ENCODE measurements at regions not wholly inside any gene's neighbourhood (a gene's known extent, or its start where the extent isn't known, plus 50 kb on each side); places are given as distances from the start of the nearest gene placed in this dataset.

DNA sequence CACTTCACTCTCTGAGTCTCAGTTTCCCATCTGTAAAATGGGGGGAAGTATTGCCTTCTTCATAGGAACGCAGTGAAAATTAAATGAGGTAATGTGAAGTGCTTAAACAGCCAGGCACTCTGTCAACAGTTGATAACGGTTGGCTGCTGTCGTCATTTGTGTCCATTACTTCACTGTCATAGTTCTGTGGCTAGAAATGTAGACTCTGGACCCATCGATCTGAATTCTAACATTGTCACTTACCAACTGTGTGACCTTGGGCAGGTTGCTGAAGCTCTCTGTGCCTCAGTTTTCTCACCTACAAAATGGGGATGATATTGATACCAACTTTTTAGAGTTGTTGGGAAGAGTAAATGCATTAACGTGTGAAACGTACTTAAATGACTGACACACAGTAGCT is 152.6 kb downstream of the PTPRU start:
- WGBS, result 68% methylated on average over 6 of the region's 6 CpGs

GRCh38 chr1:29388170-29388569 is 151.8 kb downstream of the PTPRU start:
- Histone ChIP-seq H3K9me3 (ENCODE audit: control insufficient read depth in 4 of 4, low read length in 3 of 4) (no peaks in the 10 kb centered on the region), H3K4me1 (ENCODE audit: control insufficient read depth in 4 of 4, insufficient read depth in 4 of 4, low read length in 3 of 4) (no peaks in the 10 kb centered on the region), H3K27ac (ENCODE audit: low read depth in 1 of 2, low read length in 2 of 2) (no peak overlapping the region), H3K36me3 (ENCODE audit: control insufficient read depth in 4 of 4, insufficient read depth in 3 of 4, low read depth in 1 of 4, low read length in 3 of 4) (no peaks in the 10 kb centered on the region), H3K4me3 (ENCODE audit: low read depth in 1 of 3, low read length in 3 of 3) (no peak overlapping the region), H3K9ac (ENCODE audit: low read depth in 1 of 2, low read length in 2 of 2) (no peak overlapping the region), H3K27me3 (ENCODE audit: control insufficient read depth in 4 of 4, insufficient read depth in 4 of 4, low read length in 3 of 4) (peaks cover 0 to 10% (median 3%) of the 10 kb centered on the region in 4 donors)
- TF ChIP-seq, protein P1, sequence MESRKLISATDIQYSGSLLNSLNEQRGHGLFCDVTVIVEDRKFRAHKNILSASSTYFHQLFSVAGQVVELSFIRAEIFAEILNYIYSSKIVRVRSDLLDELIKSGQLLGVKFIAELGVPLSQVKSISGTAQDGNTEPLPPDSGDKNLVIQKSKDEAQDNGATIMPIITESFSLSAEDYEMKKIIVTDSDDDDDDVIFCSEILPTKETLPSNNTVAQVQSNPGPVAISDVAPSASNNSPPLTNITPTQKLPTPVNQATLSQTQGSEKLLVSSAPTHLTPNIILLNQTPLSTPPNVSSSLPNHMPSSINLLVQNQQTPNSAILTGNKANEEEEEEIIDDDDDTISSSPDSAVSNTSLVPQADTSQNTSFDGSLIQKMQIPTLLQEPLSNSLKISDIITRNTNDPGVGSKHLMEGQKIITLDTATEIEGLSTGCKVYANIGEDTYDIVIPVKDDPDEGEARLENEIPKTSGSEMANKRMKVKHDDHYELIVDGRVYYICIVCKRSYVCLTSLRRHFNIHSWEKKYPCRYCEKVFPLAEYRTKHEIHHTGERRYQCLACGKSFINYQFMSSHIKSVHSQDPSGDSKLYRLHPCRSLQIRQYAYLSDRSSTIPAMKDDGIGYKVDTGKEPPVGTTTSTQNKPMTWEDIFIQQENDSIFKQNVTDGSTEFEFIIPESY (IDR thresholded peaks at IDR 0.05), result no peak
- TF ChIP-seq SP1 (IDR thresholded peaks at IDR 0.05) (no peak), RAD21 (IDR thresholded peaks at IDR 0.05) (no peak), HNF4A (conservative IDR thresholded peaks at IDR 0.05) (no peak), TAF1 (conservative IDR thresholded peaks at IDR 0.05) (no peak), FOXA1 (IDR thresholded peaks at IDR 0.05) (no peak), GABPA (IDR thresholded peaks at IDR 0.05 in 1 of 2, conservative IDR thresholded peaks at IDR 0.05 in 1 of 2) (no peak)
- TF ChIP-seq, protein P2, sequence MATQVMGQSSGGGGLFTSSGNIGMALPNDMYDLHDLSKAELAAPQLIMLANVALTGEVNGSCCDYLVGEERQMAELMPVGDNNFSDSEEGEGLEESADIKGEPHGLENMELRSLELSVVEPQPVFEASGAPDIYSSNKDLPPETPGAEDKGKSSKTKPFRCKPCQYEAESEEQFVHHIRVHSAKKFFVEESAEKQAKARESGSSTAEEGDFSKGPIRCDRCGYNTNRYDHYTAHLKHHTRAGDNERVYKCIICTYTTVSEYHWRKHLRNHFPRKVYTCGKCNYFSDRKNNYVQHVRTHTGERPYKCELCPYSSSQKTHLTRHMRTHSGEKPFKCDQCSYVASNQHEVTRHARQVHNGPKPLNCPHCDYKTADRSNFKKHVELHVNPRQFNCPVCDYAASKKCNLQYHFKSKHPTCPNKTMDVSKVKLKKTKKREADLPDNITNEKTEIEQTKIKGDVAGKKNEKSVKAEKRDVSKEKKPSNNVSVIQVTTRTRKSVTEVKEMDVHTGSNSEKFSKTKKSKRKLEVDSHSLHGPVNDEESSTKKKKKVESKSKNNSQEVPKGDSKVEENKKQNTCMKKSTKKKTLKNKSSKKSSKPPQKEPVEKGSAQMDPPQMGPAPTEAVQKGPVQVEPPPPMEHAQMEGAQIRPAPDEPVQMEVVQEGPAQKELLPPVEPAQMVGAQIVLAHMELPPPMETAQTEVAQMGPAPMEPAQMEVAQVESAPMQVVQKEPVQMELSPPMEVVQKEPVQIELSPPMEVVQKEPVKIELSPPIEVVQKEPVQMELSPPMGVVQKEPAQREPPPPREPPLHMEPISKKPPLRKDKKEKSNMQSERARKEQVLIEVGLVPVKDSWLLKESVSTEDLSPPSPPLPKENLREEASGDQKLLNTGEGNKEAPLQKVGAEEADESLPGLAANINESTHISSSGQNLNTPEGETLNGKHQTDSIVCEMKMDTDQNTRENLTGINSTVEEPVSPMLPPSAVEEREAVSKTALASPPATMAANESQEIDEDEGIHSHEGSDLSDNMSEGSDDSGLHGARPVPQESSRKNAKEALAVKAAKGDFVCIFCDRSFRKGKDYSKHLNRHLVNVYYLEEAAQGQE (IDR thresholded peaks at IDR 0.05), result no peak
- 85% methylated on average over 2 of the region's 2 CpGs for WGBS
- DNase-seq (ENCODE audit: low spot score), result peak; percentile 17

More for the DNA sequence above, 152.6 kb downstream of the PTPRU start:
- peak; percentile 3 for DNase-seq (ENCODE audit: low spot score)
- no peaks in the 10 kb centered on the region for H3K4me1 ChIP-seq (ENCODE audit: control insufficient read depth in 4 of 4, insufficient read depth in 4 of 4, low read length in 3 of 4)
- H3K9me3 ChIP-seq (ENCODE audit: control insufficient read depth in 4 of 4, low read length in 3 of 4), result no peaks in the 10 kb centered on the region
- no peaks in the 10 kb centered on the region for H3K36me3 ChIP-seq (ENCODE audit: control insufficient read depth in 4 of 4, insufficient read depth in 3 of 4, low read depth in 1 of 4, low read length in 3 of 4)
- no peak overlapping the region for H3K4me3 ChIP-seq (ENCODE audit: low read depth in 1 of 3, low read length in 3 of 3)
- H3K27me3 ChIP-seq (ENCODE audit: control insufficient read depth in 4 of 4, insufficient read depth in 4 of 4, low read length in 3 of 4), result peaks cover 0 to 10% (median 3%) of the 10 kb centered on the region in 4 donors
- TF ChIP-seq, protein P2 (IDR thresholded peaks at IDR 0.05), result no peak
- TF ChIP-seq HNF4A (conservative IDR thresholded peaks at IDR 0.05), result peak in 1 of 2 donors; percentile 15
- TF ChIP-seq EGR1 (IDR thresholded peaks at IDR 0.05; ENCODE audit: low read depth in 2 of 2), result no peak
- no peak overlapping the region for H3K27ac ChIP-seq (ENCODE audit: low read depth in 1 of 2, low read length in 2 of 2)
- H3K9ac ChIP-seq (ENCODE audit: low read depth in 1 of 2, low read length in 2 of 2), result no peak overlapping the region
